B cell (primary cell): ENCODE measurements at regions not wholly inside any gene's neighbourhood (a gene's known extent, or its start where the extent isn't known, plus 50 kb on each side); places are given as distances from the start of the nearest gene placed in this dataset.

Source experiments
- ATAC-seq: fragments of 200-7000 bp; cut with Tn5 transposase; one replicate; pipeline ENCODE4 v1.10.0; 2021; ENCODE audit warnings: low read depth, mild to moderate bottlenecking, moderate number of reproducible peaks, moderate library complexity
- CTCF ChIA-PET: fragments of 350-600 bp; sonication (Branson Sonifier 250); formaldehyde crosslinking; loops from one replicate; lab custom pipeline; 2021; ENCODE audit warnings: antibody characterized with exemption, inconsistent platforms; lab: Charles Lee
- POLR2A ChIA-PET: fragments of 350-600 bp; sonication (Branson Sonifier 250); formaldehyde crosslinking; loops from one replicate; lab custom pipeline; 2021; ENCODE audit warnings: antibody characterized with exemption; lab: Charles Lee
- DNase-seq: peaks from one replicate; pipeline ENCODE4 v3.0.0; 2013
- H2AFZ ChIP-seq: 2 replicates; pipeline ENCODE4 v1.6.1; 2012; ENCODE audit warnings: mild to moderate bottlenecking, low read depth, low read length; ENCODE audit not compliant: insufficient read depth, poor library complexity, severe bottlenecking
- H3K27ac ChIP-seq, 2 donors: 1 replicate in 1 of 2; 2 replicates in 1 of 2; pipeline ENCODE4 v1.5.1; 2012 to 2013; ENCODE audit warnings: low read length in 2 of 2, mild to moderate bottlenecking in 2 of 2, moderate library complexity in 1 of 2
- H3K27me3 ChIP-seq, 4 experiments: fragments of 200-600 bp in 1 of 4; sonication (generic) in 1 of 4; replicated peaks in 1 of 4; 1 replicate in 2 of 4; 2 replicates in 2 of 4; pipeline versions ENCODE4 v1.6.1 to v1.7.0; 2013 to 2016; ENCODE audit warnings: low read length in 3 of 4, mild to moderate bottlenecking in 2 of 4, mixed read lengths in 1 of 4, moderate library complexity in 1 of 4; ENCODE audit not compliant: insufficient read depth in 4 of 4, control insufficient read depth in 3 of 4; ENCODE audit errors: control extremely low read depth in 1 of 4
- H3K36me3 ChIP-seq, 2 experiments: replicated peaks in 1 of 2; 1 replicate in 1 of 2; 2 replicates in 1 of 2; pipeline versions ENCODE4 v1.6.1 to v1.7.1; 2013; ENCODE audit warnings: low read length in 1 of 2; ENCODE audit not compliant: insufficient read depth in 2 of 2, control insufficient read depth in 1 of 2; ENCODE audit errors: control extremely low read depth in 1 of 2, extremely low read depth in 1 of 2
- H3K4me1 ChIP-seq, 2 donors: fragments of 200-600 bp in 1 of 2; sonication (generic) in 1 of 2; 1 replicate in 1 of 2; 2 replicates in 1 of 2; pipeline versions ENCODE4 v1.5.1 to v1.6.1; 2013 to 2017; ENCODE audit warnings: low read length in 2 of 2; ENCODE audit not compliant: control insufficient read depth in 2 of 2, insufficient read depth in 2 of 2
- H3K4me2 ChIP-seq: replicated peaks from 2 replicates; pipeline ENCODE3; 2012; ENCODE audit warnings: mild to moderate bottlenecking, low read depth, low read length; ENCODE audit not compliant: poor library complexity, severe bottlenecking
- H3K4me3 ChIP-seq, 5 experiments: fragments of 200-600 bp in 1 of 5; sonication (generic) in 1 of 5; 1 replicate in 3 of 5; 2 replicates in 2 of 5; pipeline versions ENCODE4 v1.5.1 to v1.7.0; 2011 to 2016; ENCODE audit warnings: low read length in 4 of 5, mild to moderate bottlenecking in 4 of 5, low read depth in 2 of 5, control low read depth in 1 of 5, moderate library complexity in 1 of 5; ENCODE audit not compliant: insufficient read depth in 1 of 5; ENCODE audit errors: control extremely low read depth in 1 of 5, extremely low read depth in 1 of 5
- H3K79me2 ChIP-seq: fragments of 200-600 bp; sonication (generic); one replicate; pipeline ENCODE4 v1.6.0; 2016; ENCODE audit warnings: low read length; ENCODE audit not compliant: control insufficient read depth, insufficient read depth
- H3K9ac ChIP-seq: fragments of 200-600 bp; sonication (generic); 2 replicates; pipeline ENCODE4 v1.6.1; 2017; ENCODE audit warnings: mild to moderate bottlenecking, low read length, moderate library complexity
- H3K9me3 ChIP-seq, 3 donors: one replicate each; pipeline versions ENCODE4 v1.6.1 to v1.7.1; 2013; ENCODE audit warnings: low read length in 2 of 3; ENCODE audit not compliant: control insufficient read depth in 2 of 3, insufficient read depth in 1 of 3; ENCODE audit errors: control extremely low read depth in 1 of 3
- H4K20me1 ChIP-seq: 2 replicates; pipeline ENCODE4 v1.6.0; 2012; ENCODE audit warnings: mild to moderate bottlenecking, low read length; ENCODE audit not compliant: insufficient read depth, control insufficient read depth, poor library complexity, severe bottlenecking
- H3K27ac Mint-ChIP-seq: one replicate; pipeline ENCODE4 v1.8.0; 2021; ENCODE audit warnings: mixed read lengths
- H3K27me3 Mint-ChIP-seq: one replicate; pipeline ENCODE4 v1.8.0; 2021; ENCODE audit warnings: mixed read lengths
- H3K4me1 Mint-ChIP-seq: one replicate; pipeline ENCODE4 v1.8.0; 2021; ENCODE audit warnings: mixed read lengths
- H3K4me3 Mint-ChIP-seq: one replicate; pipeline ENCODE4 v1.8.0; 2021; ENCODE audit warnings: mixed read lengths
- H3K9me3 Mint-ChIP-seq: one replicate; pipeline ENCODE4 v1.8.0; 2022; ENCODE audit warnings: mixed read lengths; ENCODE audit not compliant: insufficient read depth
- EZH2 ChIP-seq: IDR thresholded peaks from 2 replicates; pipeline ENCODE4 v1.6.1; 2012; ENCODE audit warnings: borderline replicate concordance, low read depth, mild to moderate bottlenecking, moderate library complexity, low read length; ENCODE audit not compliant: insufficient read depth, poor library complexity, severe bottlenecking
- WGBS: methylation state at CpG from one replicate; pipeline ENCODE4 v1.1.5; 2013; ENCODE audit warnings: missing lambda C conversion rate; ENCODE audit not compliant: insufficient coverage; 5-methylcytosine and 5-hydroxymethylcytosine counted together
- intact Hi-C: fragments of 100-400 bp; cut with micrococcal nuclease; formaldehyde crosslinking; loops from one replicate; pipeline ENCODE4 v1.10.0; 2022
- TF ChIP-seq, protein P1 (sequence below): fragments of 200-600 bp; IDR thresholded peaks from one replicate; pipeline ENCODE4 v1.8.0; 2022; ENCODE audit warnings: antibody characterized with exemption, mild to moderate bottlenecking

DNA sequence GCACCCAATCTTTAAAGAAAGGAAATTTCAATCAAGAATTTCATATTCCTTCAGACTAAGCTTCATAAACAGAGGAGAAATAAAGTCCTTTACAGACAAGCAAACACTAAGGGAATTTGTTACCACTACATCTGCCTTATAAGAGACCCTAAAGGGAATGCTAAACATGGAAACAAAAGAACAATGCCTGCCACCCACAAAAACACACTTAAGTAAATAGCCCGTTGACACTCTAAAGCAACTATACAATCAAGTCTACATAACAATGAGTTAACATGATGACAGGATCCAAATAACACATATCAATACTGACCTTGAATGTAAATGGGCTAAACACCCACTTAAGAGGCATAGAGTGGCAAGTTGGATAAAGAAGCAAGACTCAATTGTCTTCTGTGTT lies 1056.9 kb upstream of the ATXN8OS start:
- Histone ChIP-seq H3K4me2 (no peak overlapping the region), H4K20me1 (no peaks in the 10 kb centered on the region), H3K9ac (no peak overlapping the region), H3K36me3 (no peaks in the 10 kb centered on the region), H2AFZ (no peak overlapping the region), H3K79me2 (no peaks in the 10 kb centered on the region), H3K9me3 (peaks cover 0 to 2% (median 0%) of the 10 kb centered on the region in 3 donors), H3K4me1 (no peaks in the 10 kb centered on the region), H3K4me3 (no peak overlapping the region), H3K27ac (no peak overlapping the region), H3K27me3 (no peaks in the 10 kb centered on the region)
- intact Hi-C loops, result no loop called here
- H3K4me1 Mint-ChIP-seq, result no peaks in the 10 kb centered on the region
- H3K27me3 Mint-ChIP-seq, result no peaks in the 10 kb centered on the region
- H3K4me3 Mint-ChIP-seq, result no peak overlapping the region
- DNase-seq, result no peak
- ChIA-PET POLR2A (no interaction called here), CTCF (no interaction called here)
- peaks cover 4% of the 10 kb centered on the region for H3K9me3 Mint-ChIP-seq
- no CpG with 5 or more reads among the region's 1 CpG for WGBS
- no peak for ATAC-seq
- H3K27ac Mint-ChIP-seq, result no peak overlapping the region
- no peak for TF ChIP-seq EZH2
- TF ChIP-seq, protein P1, sequence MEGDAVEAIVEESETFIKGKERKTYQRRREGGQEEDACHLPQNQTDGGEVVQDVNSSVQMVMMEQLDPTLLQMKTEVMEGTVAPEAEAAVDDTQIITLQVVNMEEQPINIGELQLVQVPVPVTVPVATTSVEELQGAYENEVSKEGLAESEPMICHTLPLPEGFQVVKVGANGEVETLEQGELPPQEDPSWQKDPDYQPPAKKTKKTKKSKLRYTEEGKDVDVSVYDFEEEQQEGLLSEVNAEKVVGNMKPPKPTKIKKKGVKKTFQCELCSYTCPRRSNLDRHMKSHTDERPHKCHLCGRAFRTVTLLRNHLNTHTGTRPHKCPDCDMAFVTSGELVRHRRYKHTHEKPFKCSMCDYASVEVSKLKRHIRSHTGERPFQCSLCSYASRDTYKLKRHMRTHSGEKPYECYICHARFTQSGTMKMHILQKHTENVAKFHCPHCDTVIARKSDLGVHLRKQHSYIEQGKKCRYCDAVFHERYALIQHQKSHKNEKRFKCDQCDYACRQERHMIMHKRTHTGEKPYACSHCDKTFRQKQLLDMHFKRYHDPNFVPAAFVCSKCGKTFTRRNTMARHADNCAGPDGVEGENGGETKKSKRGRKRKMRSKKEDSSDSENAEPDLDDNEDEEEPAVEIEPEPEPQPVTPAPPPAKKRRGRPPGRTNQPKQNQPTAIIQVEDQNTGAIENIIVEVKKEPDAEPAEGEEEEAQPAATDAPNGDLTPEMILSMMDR, result no peak

DNA sequence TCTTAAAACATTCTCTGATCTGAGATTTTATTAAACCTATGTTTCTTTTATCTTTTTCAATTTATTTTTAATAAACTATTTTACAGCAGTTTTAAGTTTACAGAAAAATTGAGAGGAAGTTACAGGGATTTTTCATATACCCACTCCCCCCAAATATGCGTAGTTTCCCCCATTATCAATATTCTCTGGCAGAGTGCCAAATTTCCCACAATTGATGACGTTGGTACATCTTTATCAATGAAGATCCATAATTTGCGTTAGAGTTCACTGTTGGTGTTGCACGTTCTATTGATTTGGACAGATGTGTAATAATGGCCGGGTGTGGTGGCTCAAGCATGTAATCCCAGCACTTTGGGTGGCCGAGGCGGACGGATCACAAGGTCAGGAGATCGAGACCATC lies 1063.0 kb upstream of the ATXN8OS start:
- ChIA-PET CTCF (no interaction called here), POLR2A (no interaction called here)
- Mint-ChIP-seq H3K27ac (no peak overlapping the region), H3K27me3 (no peaks in the 10 kb centered on the region), H3K9me3 (peaks cover 3% of the 10 kb centered on the region), H3K4me1 (no peaks in the 10 kb centered on the region), H3K4me3 (no peak overlapping the region)
- intact Hi-C loops, result no loop called here
- H3K27me3 ChIP-seq, result no peaks in the 10 kb centered on the region
- no peaks in the 10 kb centered on the region for H3K36me3 ChIP-seq
- no peak overlapping the region for H3K9ac ChIP-seq
- H3K4me3 ChIP-seq, result no peak overlapping the region
- ATAC-seq (no peak), DNase-seq (no peak)
- no peak for TF ChIP-seq EZH2
- TF ChIP-seq, protein P1, result no peak
- H4K20me1 ChIP-seq, result no peaks in the 10 kb centered on the region
- H2AFZ ChIP-seq, result no peak overlapping the region
- H3K9me3 ChIP-seq, result peaks cover 0 to 1% (median 0%) of the 10 kb centered on the region in 3 donors
- no peaks in the 10 kb centered on the region for H3K79me2 ChIP-seq
- H3K4me2 ChIP-seq, result no peak overlapping the region
- no peak overlapping the region for H3K27ac ChIP-seq
- no peaks in the 10 kb centered on the region for H3K4me1 ChIP-seq
- 97% methylated on average over 7 of the region's 9 CpGs for WGBS
